CD14-positive monocyte (primary cell): ENCODE measurements at regions not wholly inside any gene's neighbourhood (a gene's known extent, or its start where the extent isn't known, plus 50 kb on each side); places are given as distances from the start of the nearest gene placed in this dataset.
A peak's percentile ranks its signal among the peaks of the same experiment; 100 is the strongest.

ENCODE experiments used
- DNase-seq, 3 donors: peaks; one replicate each; pipeline ENCODE4 v3.0.0-alpha.2; 2011 to 2022
- H2AFZ ChIP-seq: 2 replicates; pipeline ENCODE4 v1.6.0; 2012; ENCODE audit warnings: mild to moderate bottlenecking, low read depth, low read length, inconsistent platforms; ENCODE audit not compliant: insufficient read depth, poor library complexity, severe bottlenecking
- H3K27ac ChIP-seq, 2 donors: 1 replicate in 1 of 2; 2 replicates in 1 of 2; pipeline ENCODE4 v1.5.1; 2012 to 2013; ENCODE audit warnings: low read length in 2 of 2, control low read depth in 1 of 2, inconsistent platforms in 1 of 2, low read depth in 1 of 2, mild to moderate bottlenecking in 1 of 2
- H3K27me3 ChIP-seq, 2 donors: one replicate each; pipeline versions ENCODE4 v1.6.0 to v1.6.1; 2011 to 2013; ENCODE audit warnings: low read length in 2 of 2; ENCODE audit not compliant: control insufficient read depth in 2 of 2, insufficient read depth in 2 of 2
- H3K36me3 ChIP-seq, 2 donors: replicated peaks in 1 of 2; 1 replicate in 1 of 2; 2 replicates in 1 of 2; pipeline versions ENCODE4 v1.5.1 to v1.6.1; 2012 to 2013; ENCODE audit warnings: low read length in 2 of 2, control low read depth in 1 of 2, inconsistent platforms in 1 of 2, mild to moderate bottlenecking in 1 of 2; ENCODE audit not compliant: insufficient read depth in 2 of 2, control insufficient read depth in 1 of 2
- H3K4me1 ChIP-seq, 2 donors: 1 replicate in 1 of 2; 2 replicates in 1 of 2; pipeline versions ENCODE4 v1.5.1 to v1.6.1; 2012 to 2013; ENCODE audit warnings: low read length in 2 of 2, control low read depth in 1 of 2, inconsistent platforms in 1 of 2, mild to moderate bottlenecking in 1 of 2, moderate library complexity in 1 of 2; ENCODE audit not compliant: insufficient read depth in 2 of 2, control insufficient read depth in 1 of 2
- H3K4me2 ChIP-seq: replicated peaks from 2 replicates; pipeline ENCODE3; 2012; ENCODE audit warnings: low read length, moderate library complexity, mild to moderate bottlenecking; ENCODE audit not compliant: poor library complexity, severe bottlenecking; ENCODE audit errors: extremely low read depth
- H3K4me3 ChIP-seq, 3 experiments: fragments of 200-600 bp in 1 of 3; sonication (generic) in 1 of 3; replicated peaks in 1 of 3; 1 replicate in 2 of 3; 2 replicates in 1 of 3; pipeline ENCODE4 v1.5.1; 2011 to 2013; ENCODE audit warnings: low read length in 3 of 3, mild to moderate bottlenecking in 3 of 3, control low read depth in 2 of 3, low read depth in 2 of 3, inconsistent platforms in 1 of 3, moderate library complexity in 1 of 3
- H3K79me2 ChIP-seq: 2 replicates; pipeline ENCODE4 v1.6.0; 2012; ENCODE audit warnings: mild to moderate bottlenecking, control low read depth, inconsistent platforms, low read length, moderate library complexity; ENCODE audit not compliant: insufficient read depth
- H3K9ac ChIP-seq: 2 replicates; pipeline ENCODE4 v1.6.0; 2017; ENCODE audit warnings: low read length, mild to moderate bottlenecking; ENCODE audit not compliant: insufficient read depth, poor library complexity, severe bottlenecking
- H3K9me3 ChIP-seq, 2 donors: replicated peaks in 1 of 2; 1 replicate in 1 of 2; 2 replicates in 1 of 2; pipeline versions ENCODE4 v1.5.1 to v1.6.1; 2012 to 2013; ENCODE audit warnings: low read length in 2 of 2, control low read depth in 1 of 2; ENCODE audit not compliant: control insufficient read depth in 1 of 2, insufficient read depth in 1 of 2
- H4K20me1 ChIP-seq: 2 replicates; pipeline ENCODE4 v1.6.0; 2012; ENCODE audit warnings: mild to moderate bottlenecking, low read length, control low read depth, moderate library complexity; ENCODE audit not compliant: insufficient read depth
- H3K27ac Mint-ChIP-seq, 7 donors: one replicate each; pipeline ENCODE4 v1.8.0; 2020; ENCODE audit warnings: mild to moderate bottlenecking in 7 of 7, mixed read lengths in 7 of 7, moderate library complexity in 6 of 7, inconsistent platforms in 2 of 7
- H3K27me3 Mint-ChIP-seq, 3 donors: one replicate each; pipeline ENCODE4 v1.8.0; 2021 to 2022; ENCODE audit warnings: low read depth in 3 of 3, mild to moderate bottlenecking in 3 of 3, mixed read lengths in 3 of 3, moderate library complexity in 3 of 3, inconsistent platforms in 1 of 3
- H3K36me3 Mint-ChIP-seq, 2 donors: one replicate each; pipeline ENCODE4 v1.8.0; 2020; ENCODE audit warnings: mixed read lengths in 2 of 2, inconsistent platforms in 1 of 2, mild to moderate bottlenecking in 1 of 2
- H3K4me1 Mint-ChIP-seq: one replicate; pipeline ENCODE4 v1.8.0; 2020; ENCODE audit warnings: mild to moderate bottlenecking, mixed read lengths
- H3K4me3 Mint-ChIP-seq, 2 donors: one replicate each; pipeline ENCODE4 v1.8.0; 2020; ENCODE audit warnings: mild to moderate bottlenecking in 2 of 2, mixed read lengths in 2 of 2, moderate library complexity in 1 of 2
- H3K9me3 Mint-ChIP-seq, 7 donors: one replicate each; pipeline ENCODE4 v1.8.0; 2020 to 2022; ENCODE audit warnings: mixed read lengths in 7 of 7, mild to moderate bottlenecking in 6 of 7, moderate library complexity in 6 of 7, inconsistent platforms in 2 of 7
- CTCF ChIP-seq: fragments of 200-600 bp; IDR thresholded peaks from one replicate; pipeline ENCODE4 v1.8.0; 2022; ENCODE audit warnings: antibody characterized with exemption, mild to moderate bottlenecking
- WGBS: methylation state at CpG from one replicate; pipeline ENCODE4 v1.1.5; 2013; ENCODE audit warnings: missing lambda C conversion rate; ENCODE audit not compliant: insufficient coverage; 5-methylcytosine and 5-hydroxymethylcytosine counted together
- intact Hi-C, 2 donors: fragments of 100-400 bp; cut with micrococcal nuclease; formaldehyde crosslinking; loops; one replicate each; pipeline versions ENCODE4 v1.15.0 to v1.15.1; 2023

- WGBS, result no CpG with 5 or more reads among the region's 2 CpGs
- Mint-ChIP-seq H3K4me3 (no peak overlapping the region), H3K27me3 (peaks cover 0 to 3% (median 0%) of the 10 kb centered on the region in 3 donors), H3K4me1 (peaks cover 58% of the 10 kb centered on the region), H3K9me3 (peaks cover 0 to 4% (median 0%) of the 10 kb centered on the region in 7 donors), H3K36me3 (peaks cover 0 to 2% of the 10 kb centered on the region in 2 donors), H3K27ac (peak overlapping the region in 5 of 7 donors; percentile 31 to 93 (median 86))
- Histone ChIP-seq H2AFZ (peak overlapping the region; percentile 58), H3K4me2 (peak overlapping the region; percentile 47), H3K9me3 (no peaks in the 10 kb centered on the region), H3K27ac (peak overlapping the region in 1 of 2 donors; percentile 67), H3K36me3 (no peaks in the 10 kb centered on the region), H3K4me1 (peaks cover 51 to 60% of the 10 kb centered on the region in 2 donors), H3K9ac (no peak overlapping the region), H3K27me3 (no peaks in the 10 kb centered on the region), H3K4me3 (peak overlapping the region in 1 of 3 experiments; percentile 38), H3K79me2 (no peaks in the 10 kb centered on the region), H4K20me1 (no peaks in the 10 kb centered on the region)
- intact Hi-C loops, result no loop called here
- no peak for DNase-seq
- TF ChIP-seq CTCF, result no peak
Observed at GRCh38 chr6:25051083-25051482, 115.3 kb upstream of the RIPOR2 start.

- Histone ChIP-seq H3K4me3 (no peak overlapping the region), H3K9me3 (no peaks in the 10 kb centered on the region), H3K4me2 (no peak overlapping the region), H3K27me3 (no peaks in the 10 kb centered on the region), H2AFZ (no peak overlapping the region), H3K36me3 (no peaks in the 10 kb centered on the region), H3K9ac (no peak overlapping the region), H3K79me2 (no peaks in the 10 kb centered on the region), H3K4me1 (peaks cover 62 to 71% of the 10 kb centered on the region in 2 donors), H4K20me1 (no peaks in the 10 kb centered on the region), H3K27ac (no peak overlapping the region)
- Mint-ChIP-seq H3K27ac (peak overlapping the region in 4 of 7 donors; percentile 29 to 85 (median 54)), H3K36me3 (peaks cover 0 to 2% of the 10 kb centered on the region in 2 donors), H3K9me3 (peaks cover 0 to 4% (median 0%) of the 10 kb centered on the region in 7 donors), H3K4me1 (peaks cover 68% of the 10 kb centered on the region), H3K4me3 (no peak overlapping the region), H3K27me3 (peaks cover 0 to 3% (median 0%) of the 10 kb centered on the region in 3 donors)
- WGBS, result no CpG with 5 or more reads among the region's 1 CpG
- no peak for TF ChIP-seq CTCF
- no peak for DNase-seq
- intact Hi-C loops, result no loop called here
Observed at GRCh38 chr6:25052181-25052580, 116.4 kb upstream of the RIPOR2 start.
